Stromal cell of bone marrow (primary cell): ENCODE measurements at regions not wholly inside any gene's neighbourhood (a gene's known extent, or its start where the extent isn't known, plus 50 kb on each side); places are given as distances from the start of the nearest gene placed in this dataset.

Source experiments
- DNase-seq: peaks from one replicate; pipeline ENCODE4 v3.0.0-alpha.2; 2012; ENCODE audit warnings: low read depth

DNA sequence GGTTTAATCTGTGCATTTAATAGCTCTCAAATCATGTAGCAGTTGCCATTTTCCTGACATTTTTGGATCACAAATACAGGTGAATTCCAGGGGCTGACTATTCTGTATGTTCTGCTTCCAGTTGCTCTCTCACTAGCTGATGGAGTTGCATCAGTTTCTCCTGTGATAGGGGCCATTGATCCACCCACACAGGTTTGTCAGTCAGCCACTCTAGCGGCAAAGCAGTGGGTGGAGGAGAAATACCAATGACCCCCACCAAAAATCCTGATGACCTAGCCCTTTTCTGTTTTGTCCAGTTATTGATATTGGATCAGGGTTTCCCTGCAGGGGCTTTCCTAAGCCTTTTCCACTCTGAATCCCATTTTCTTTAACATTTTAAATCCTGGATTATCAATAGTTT, 72.3 kb upstream of the BTN3A2 start:
- no peak for DNase-seq

DNA sequence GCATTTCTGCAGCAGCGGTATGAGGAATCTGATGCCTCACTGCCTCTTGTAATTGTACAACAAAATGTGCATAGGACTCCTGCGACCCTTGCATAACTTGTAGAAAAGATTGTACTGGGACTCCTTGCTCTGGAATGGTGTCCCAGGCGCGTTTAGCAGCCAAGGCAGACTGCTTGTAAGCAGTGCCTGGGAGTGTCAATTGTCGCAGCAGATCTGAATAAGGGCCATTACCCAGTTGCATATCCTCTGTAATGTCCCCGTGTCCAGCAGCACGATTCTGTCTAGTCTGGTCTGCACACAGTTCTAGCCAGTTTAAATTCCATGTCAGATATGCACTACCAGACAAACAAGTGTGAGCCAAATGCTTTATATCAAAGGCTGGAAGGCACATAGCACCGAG, 70.7 kb upstream of the BTN3A2 start:
- no peak for DNase-seq

- no peak for DNase-seq
Observed at GRCh38 chr6:26295691-26296555, 69.1 kb upstream of the BTN3A2 start.

DNA sequence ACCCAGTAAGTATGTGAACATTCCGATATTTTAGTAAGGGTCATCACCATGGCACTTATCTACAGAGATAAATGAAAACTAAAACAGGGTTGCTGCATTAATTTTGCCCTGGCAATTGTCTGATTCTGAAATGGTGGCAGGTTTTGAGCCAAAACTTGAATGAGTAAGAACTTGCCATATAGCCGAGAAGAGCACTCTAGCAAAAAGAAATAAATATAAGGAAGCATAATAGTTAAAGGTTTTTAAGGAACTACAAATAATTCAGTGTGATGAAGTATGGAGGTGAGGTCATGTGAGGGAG, 68.5 kb upstream of the BTN3A2 start:
- no peak for DNase-seq

GRCh38 chr6:26296857-26297648, 67.9 kb upstream of the BTN3A2 start:
- no peak for DNase-seq

GRCh38 chr6:26299286-26300042, 65.5 kb upstream of the BTN3A2 start:
- DNase-seq, result no peak

DNA sequence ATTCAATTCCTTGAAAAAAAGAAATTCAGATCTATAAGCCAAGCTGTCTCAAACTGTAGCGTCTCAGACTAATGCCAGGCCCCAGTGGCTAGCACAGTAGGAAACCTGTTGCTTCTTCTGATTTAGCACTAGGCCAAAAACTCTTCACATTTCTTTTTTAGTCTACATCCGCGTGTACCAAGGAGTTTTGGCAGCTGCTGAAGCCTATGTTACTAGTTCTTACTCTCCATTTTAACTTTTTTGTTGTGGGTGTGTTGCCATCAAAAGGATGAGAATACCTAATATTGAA, 65.0 kb upstream of the BTN3A2 start:
- DNase-seq, result no peak

DNA sequence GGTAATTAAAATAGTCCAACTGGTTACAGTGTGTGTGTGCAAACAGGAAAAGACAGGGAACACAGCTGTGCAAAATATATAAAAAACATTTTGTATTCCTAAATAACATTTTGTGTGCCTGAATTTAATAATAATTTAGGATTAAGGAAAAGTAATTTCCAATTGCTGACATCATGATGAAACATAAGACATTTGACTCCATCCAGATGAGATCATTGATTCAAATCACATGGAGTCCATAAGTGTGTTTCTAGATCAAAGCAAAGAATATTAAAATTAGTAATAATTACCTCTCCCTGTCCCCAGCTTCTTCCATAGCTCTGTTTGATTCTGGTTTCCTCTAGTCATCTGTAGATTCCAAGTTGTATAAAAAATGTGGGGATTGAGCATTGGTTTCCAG, 64.6 kb upstream of the BTN3A2 start:
- no peak for DNase-seq

- DNase-seq, result no peak
Observed at GRCh38 chr6:26300828-26301227, 64.2 kb upstream of the BTN3A2 start.

- no peak for DNase-seq
Observed at GRCh38 chr6:26301638-26302037, 63.4 kb upstream of the BTN3A2 start.

GRCh38 chr6:26302941-26303559, 61.9 kb upstream of the BTN3A2 start:
- no peak for DNase-seq

DNA sequence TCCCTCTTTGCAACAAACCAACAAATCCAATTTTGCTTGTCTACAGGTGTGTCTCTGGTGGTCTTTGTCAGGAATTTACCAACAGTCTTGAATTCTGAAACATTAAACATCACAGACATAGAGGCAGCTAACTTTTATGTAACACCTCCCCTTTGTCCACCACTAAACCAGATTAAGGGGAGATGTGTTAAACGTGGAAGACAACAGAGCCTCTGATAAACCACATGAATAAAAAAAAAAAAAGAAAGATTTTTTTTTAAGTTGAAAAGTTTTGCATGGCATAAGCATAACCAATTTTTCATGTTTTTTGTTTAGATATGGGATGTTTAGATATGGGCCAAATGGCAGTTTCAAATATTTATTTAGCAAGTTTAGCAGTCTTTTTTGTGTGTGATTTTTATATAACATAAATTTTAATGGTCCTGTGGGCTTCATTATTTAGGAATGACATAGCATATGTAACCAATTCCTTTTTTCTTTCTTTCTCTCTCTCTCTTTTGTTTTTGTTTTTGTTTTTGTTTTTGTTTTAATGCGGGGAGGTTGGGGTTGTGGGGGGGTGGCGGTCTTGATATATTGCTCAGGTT, 60.7 kb upstream of the BTN3A2 start:
- DNase-seq, result no peak

DNA sequence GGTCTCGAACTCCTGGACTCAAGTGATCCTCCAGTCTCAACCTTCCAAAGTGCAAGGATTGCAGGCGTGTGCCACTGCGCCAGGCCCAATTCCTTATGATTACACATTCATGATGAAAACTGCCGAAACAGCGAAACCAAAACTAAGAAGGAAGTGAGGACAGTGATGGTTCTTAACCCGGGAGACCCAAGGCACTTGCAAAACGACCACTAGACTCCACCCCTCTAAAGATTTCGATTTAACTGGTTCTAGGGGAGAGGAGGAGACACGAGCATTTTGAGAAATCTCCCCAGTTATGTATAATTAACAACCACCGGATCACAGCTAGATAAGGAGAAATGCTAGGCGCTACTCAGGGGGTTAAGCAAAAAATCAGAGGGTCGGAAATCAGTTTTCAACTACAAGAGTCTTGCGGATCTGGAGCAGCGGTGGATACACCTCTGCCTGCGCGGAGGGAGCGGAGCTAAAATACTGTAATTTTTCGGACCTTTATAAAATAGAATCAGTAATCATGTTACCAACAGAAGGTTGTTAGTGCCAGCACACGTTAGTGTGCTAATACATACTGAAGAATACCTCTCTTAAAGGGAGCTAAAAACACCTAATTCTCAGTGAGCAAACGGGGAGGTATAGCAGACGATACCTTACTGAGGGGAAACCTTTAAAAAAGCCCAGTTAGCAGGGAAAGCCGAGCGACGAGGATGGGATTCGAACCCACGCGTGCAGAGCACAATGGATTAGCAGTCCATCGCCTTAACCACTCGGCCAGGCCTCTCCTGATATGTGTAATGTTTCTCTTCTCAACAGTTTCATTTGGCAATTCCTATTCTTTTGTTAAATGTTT, 60.0 kb upstream of the BTN3A2 start:
- no peak for DNase-seq

DNA sequence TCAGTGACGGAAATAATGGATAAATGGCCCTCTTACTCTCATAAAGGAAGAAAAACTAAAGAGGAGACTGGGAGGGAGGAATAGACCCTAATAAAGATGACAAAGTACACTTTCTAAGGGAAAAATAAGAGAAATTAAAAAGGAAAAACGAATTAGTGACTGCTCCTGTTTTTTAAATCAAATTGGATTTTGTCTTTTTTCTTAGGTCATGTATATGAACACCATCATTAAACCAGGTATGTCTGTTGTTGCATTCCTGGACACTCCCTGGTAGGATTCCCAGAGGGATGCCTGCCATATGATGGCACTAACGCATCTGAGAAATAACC, 59.4 kb upstream of the BTN3A2 start:
- DNase-seq, result no peak

GRCh38 chr6:26306232-26306631, 58.8 kb upstream of the BTN3A2 start:
- no peak for DNase-seq

DNA sequence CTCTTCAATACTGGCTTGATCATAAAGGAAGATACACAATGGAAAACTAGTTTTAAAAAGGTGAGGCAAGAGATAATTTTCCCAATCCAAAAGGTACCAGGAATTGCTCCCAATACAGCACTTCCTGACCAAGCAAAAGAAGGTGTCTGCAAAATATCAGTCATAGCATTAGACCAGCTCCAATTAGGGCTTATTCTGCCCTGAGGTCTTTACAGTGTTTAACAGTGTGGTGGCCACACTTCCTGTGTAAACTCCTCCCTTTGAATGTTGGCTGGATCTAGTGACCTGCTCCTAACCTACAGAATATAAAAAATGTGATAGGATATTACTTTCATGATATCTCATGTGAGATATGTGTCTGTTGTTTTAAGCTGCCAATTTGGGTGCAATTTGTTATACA, 57.1 kb upstream of the BTN3A2 start:
- DNase-seq, result no peak

GRCh38 chr6:26309731-26310142, 55.3 kb upstream of the BTN3A2 start:
- no peak for DNase-seq

DNA sequence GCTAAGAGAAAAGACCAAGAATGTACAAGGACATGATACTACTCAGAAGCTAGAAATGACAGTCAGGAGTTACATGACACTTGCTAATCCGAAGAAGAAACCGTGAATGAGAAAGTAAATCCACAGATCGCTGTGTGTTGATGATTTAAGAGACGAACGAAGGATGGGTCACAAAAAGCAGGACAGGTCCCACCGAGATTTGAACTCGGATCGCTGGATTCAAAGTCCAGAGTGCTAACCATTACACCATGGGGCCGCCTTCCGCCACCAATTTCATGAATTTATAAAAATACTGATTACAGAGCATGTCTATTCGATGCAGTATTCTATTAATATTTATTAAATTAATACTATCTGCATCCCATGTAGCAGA, 54.0 kb upstream of the BTN3A2 start:
- no peak for DNase-seq

DNA sequence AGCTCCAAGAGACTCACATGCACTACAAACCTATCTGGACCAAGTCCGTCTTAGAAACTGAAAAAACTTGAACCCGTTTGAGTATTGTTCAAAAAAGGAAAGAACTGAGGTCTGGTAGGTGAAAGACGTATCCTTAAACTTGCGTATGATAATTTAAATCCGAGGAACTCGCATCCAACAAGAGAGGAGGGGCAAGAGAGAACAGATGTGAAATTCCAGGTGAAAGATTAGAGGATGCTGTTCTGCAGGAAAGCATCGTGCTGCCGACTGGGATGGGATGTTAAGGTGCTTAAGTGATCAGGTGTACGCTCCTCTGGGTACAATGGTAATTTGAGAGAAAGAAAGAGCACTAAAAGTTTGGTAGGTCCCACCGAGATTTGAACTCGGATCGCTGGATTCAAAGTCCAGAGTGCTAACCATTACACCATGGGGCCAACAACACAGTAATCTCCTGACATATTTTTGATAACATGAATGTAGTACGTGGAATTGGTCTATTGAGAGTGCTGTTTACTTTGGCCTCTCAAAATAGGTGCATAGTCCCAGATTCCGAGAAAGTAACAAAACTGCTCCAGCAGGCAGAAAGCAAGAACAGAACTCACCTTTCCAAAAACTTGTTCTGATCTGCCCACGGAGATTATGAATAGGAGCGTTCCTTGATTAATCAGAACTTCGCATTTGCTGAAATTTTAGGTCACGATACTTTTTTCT, 53.5 kb upstream of the BTN3A2 start:
- no peak for DNase-seq

DNA sequence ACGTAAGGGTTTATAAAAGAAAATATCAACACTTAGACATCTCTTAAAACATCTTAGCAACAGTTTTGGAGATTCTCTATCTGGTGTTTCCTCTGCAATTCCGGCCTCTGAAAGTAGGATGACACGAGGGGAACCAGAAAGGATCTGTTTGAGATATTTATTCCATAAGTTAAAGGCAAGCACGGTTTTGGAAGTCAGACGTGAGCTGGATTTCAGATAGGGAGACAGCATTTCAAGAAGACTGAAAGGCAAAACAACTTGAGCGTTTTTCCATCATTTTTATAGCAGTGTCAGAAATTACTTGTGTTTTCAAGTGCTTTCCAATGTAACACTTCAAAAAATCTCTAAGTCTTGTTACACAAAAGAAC, 52.9 kb upstream of the BTN3A2 start:
- no peak for DNase-seq
